Left colon (tissue), 2 donors: ENCODE measurements at regions not wholly inside any gene's neighbourhood (a gene's known extent, or its start where the extent isn't known, plus 50 kb on each side); places are given as distances from the start of the nearest gene placed in this dataset.
A peak's percentile ranks its signal among the peaks of the same experiment; 100 is the strongest.
"Not testable (repeated sequence)": the region's sequence is repeated elsewhere in the genome, so short reads cannot be mapped to it uniquely, and the experiment has no call there.

ENCODE experiments used
- ATAC-seq: fragments of 200-7000 bp; cut with Tn5 transposase; one replicate; pipeline ENCODE4 v1.9.1; 2020; ENCODE audit warnings: mild to moderate bottlenecking, moderate library complexity
- DNase-seq, 2 donors: peaks; one replicate each; pipeline ENCODE4 v3.0.0-alpha.2; 2020
- intact Hi-C, 2 donors: fragments of 100-400 bp; cut with DNase I in 1 of 2; cut with micrococcal nuclease in 1 of 2; formaldehyde crosslinking; loops; one replicate each; pipeline versions ENCODE4 v1.11.2 to v1.14.0; 2022; cut with DNase I, micrococcal nuclease
- donor health status: DM: no; HTN: no; CAD: no.
- donor health status: DM: yes; HTN: yes; CAD: no.

- DNase-seq (no peak), ATAC-seq (peak; percentile 28)
- intact Hi-C loops: no loop called here
Measured at GRCh38 chr20:50453533-50454244, 56.5 kb upstream of the PTPN1 start.

GRCh38 chr20:50455245-50455644, 54.9 kb upstream of the PTPN1 start:
- DNase-seq, ATAC-seq, intact Hi-C loops: not testable (repeated sequence)

- intact Hi-C loops: no loop called here
- no peak for ATAC-seq
- no peak for DNase-seq
Measured at GRCh38 chr20:50455656-50456451, 54.3 kb upstream of the PTPN1 start.

GRCh38 chr20:50456452-50457324, 53.5 kb upstream of the PTPN1 start:
- no peak for ATAC-seq
- intact Hi-C loops: no loop called here
- no peak for DNase-seq

- DNase-seq: no peak
- intact Hi-C loops: no loop called here
Measured at GRCh38 chr20:50459124-50459918, 50.9 kb upstream of the PTPN1 start.

GRCh38 chr20:50460115-50460607, 50.0 kb upstream of the PTPN1 start:
- ATAC-seq (peak; percentile 5), DNase-seq (no peak)
- intact Hi-C loops: loop anchor here (2.0 to 5.0 kb wide), 2 partner anchors 273 kb away; no protein-coding TSS in a partner anchor

More at GRCh38 chr20:50459124-50459918, 50.9 kb upstream of the PTPN1 start:
- no peak for ATAC-seq
